GM12878 (cell line): ENCODE measurements at regions not wholly inside any gene's neighbourhood (a gene's known extent, or its start where the extent isn't known, plus 50 kb on each side); places are given as distances from the start of the nearest gene placed in this dataset.

Experiments used
- ASH2L ChIP-seq: fragments of 300-600, 200-600 bp; sonication (generic); IDR thresholded peaks from 2 replicates; pipeline ENCODE4 v1.6.1; 2017; ENCODE audit warnings: low read depth, mild to moderate bottlenecking, borderline replicate concordance
- CEBPB ChIP-seq, 2 experiments: fragments of 150-350 bp in 1 of 2; IDR thresholded peaks; 2 replicates each; pipeline ENCODE4 v1.6.1; 2012 to 2014; ENCODE audit warnings: low read depth in 2 of 2, low read length in 2 of 2, borderline replicate concordance in 1 of 2, inconsistent platforms in 1 of 2
- HDGF ChIP-seq: fragments of 450-650 bp; IDR thresholded peaks from 2 replicates; pipeline ENCODE4 v1.6.1; 2016; ENCODE audit warnings: antibody characterized with exemption
- RAD21 ChIP-seq: IDR thresholded peaks from 2 replicates; pipeline ENCODE4 v1.6.1; 2011; ENCODE audit warnings: mild to moderate bottlenecking, low read depth, low read length, moderate library complexity; ENCODE audit not compliant: insufficient read depth
- TAF1 ChIP-seq: IDR thresholded peaks from 2 replicates; pipeline ENCODE4 v1.6.1; 2011; ENCODE audit warnings: mild to moderate bottlenecking, low read depth, low read length, borderline replicate concordance
- ZNF24 ChIP-seq: fragments of 450-650 bp; IDR thresholded peaks from 2 replicates; pipeline ENCODE4 v1.6.1; 2017; ENCODE audit warnings: antibody characterized with exemption, mild to moderate bottlenecking
- ZZZ3 ChIP-seq: IDR thresholded peaks from 2 replicates; pipeline ENCODE4 v1.6.1; 2011; ENCODE audit warnings: low read depth; ENCODE audit not compliant: control insufficient read depth, insufficient read length
- TF ChIP-seq, protein P1 (sequence below), 3 experiments: IDR thresholded peaks in 2 of 3; conservative IDR thresholded peaks in 1 of 3; 2 replicates each; pipeline ENCODE4 v1.5.1; 2011; ENCODE audit warnings: low read depth in 3 of 3, low read length in 3 of 3, mild to moderate bottlenecking in 3 of 3, control low read depth in 2 of 3, moderate library complexity in 2 of 3, inconsistent platforms in 1 of 3, mixed read lengths in 1 of 3; ENCODE audit not compliant: control insufficient read depth in 2 of 3, insufficient read depth in 1 of 3; ENCODE audit errors: extremely low read depth in 1 of 3
- TF ChIP-seq, protein P2 (sequence below): fragments of 450-650 bp; IDR thresholded peaks from 2 replicates; pipeline ENCODE4 v1.6.1; 2016; ENCODE audit warnings: mild to moderate bottlenecking

DNA sequence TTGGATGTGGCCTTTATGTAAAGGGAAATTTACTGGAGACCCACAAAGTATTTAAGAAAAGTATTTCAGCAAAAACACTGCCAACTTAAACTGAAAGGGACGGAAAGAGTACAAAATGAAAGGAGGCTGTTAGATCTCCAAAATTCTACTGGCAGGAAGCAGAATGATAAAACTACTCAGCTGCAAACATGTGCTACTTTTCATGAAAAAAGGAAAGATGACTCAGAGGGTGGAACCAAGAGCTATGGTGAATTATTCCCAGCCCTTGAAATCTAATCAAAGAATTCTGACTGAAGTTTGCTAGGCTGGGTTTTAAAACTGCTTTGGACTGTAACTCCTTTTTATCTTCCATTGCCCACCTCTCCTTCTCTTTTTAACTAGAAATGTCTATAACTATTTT is 58.6 kb upstream of the ZBED3 start:
- TF ChIP-seq ZNF24 (no peak), HDGF (no peak), RAD21 (no peak), ASH2L (no peak), CEBPB (IDR thresholded peaks at IDR 0.05; ENCODE audit: borderline replicate concordance in 1 of 2, low read depth in 2 of 2, low read length in 2 of 2) (no peak), ZZZ3 (no peak), TAF1 (no peak)
- TF ChIP-seq, protein P1, sequence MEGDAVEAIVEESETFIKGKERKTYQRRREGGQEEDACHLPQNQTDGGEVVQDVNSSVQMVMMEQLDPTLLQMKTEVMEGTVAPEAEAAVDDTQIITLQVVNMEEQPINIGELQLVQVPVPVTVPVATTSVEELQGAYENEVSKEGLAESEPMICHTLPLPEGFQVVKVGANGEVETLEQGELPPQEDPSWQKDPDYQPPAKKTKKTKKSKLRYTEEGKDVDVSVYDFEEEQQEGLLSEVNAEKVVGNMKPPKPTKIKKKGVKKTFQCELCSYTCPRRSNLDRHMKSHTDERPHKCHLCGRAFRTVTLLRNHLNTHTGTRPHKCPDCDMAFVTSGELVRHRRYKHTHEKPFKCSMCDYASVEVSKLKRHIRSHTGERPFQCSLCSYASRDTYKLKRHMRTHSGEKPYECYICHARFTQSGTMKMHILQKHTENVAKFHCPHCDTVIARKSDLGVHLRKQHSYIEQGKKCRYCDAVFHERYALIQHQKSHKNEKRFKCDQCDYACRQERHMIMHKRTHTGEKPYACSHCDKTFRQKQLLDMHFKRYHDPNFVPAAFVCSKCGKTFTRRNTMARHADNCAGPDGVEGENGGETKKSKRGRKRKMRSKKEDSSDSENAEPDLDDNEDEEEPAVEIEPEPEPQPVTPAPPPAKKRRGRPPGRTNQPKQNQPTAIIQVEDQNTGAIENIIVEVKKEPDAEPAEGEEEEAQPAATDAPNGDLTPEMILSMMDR (IDR thresholded peaks at IDR 0.05 in 2 of 3, conservative IDR thresholded peaks at IDR 0.05 in 1 of 3; ENCODE audit: control insufficient read depth in 2 of 3, extremely low read depth in 1 of 3, insufficient read depth in 1 of 3, low read depth in 3 of 3, low read length in 3 of 3), result no peak
- TF ChIP-seq, protein P2, sequence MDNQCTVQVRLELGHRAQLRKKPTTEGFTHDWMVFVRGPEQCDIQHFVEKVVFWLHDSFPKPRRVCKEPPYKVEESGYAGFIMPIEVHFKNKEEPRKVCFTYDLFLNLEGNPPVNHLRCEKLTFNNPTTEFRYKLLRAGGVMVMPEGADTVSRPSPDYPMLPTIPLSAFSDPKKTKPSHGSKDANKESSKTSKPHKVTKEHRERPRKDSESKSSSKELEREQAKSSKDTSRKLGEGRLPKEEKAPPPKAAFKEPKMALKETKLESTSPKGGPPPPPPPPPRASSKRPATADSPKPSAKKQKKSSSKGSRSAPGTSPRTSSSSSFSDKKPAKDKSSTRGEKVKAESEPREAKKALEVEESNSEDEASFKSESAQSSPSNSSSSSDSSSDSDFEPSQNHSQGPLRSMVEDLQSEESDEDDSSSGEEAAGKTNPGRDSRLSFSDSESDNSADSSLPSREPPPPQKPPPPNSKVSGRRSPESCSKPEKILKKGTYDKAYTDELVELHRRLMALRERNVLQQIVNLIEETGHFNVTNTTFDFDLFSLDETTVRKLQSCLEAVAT, result no peak
